PC-3 (cell line): ENCODE measurements at regions not wholly inside any gene's neighbourhood (a gene's known extent, or its start where the extent isn't known, plus 50 kb on each side); places are given as distances from the start of the nearest gene placed in this dataset.

Experiments
- ATAC-seq: fragments of 200-7000 bp; cut with Tn5 transposase; 2 replicates; pipeline ENCODE4 v1.9.1; 2020; ENCODE audit warnings: mild to moderate bottlenecking, moderate library complexity
- BruUV-seq: library from RNA; stranded (reverse); fragments of 400-500 nt; replicated peaks from 2 replicates; lab custom pipeline; 2021; lab: Mats Ljungman, UMichigan
- CTCF ChIA-PET: fragments of 300-600 bp; sonication (Branson Sonifier 250); formaldehyde crosslinking; loops from one replicate; lab custom pipeline; 2022; ENCODE audit warnings: antibody characterized with exemption; lab: Charles Lee
- POLR2A ChIA-PET: fragments of 300-600 bp; sonication (Branson Sonifier 250); formaldehyde crosslinking; loops from one replicate; lab custom pipeline; 2022; ENCODE audit warnings: antibody characterized with exemption; ENCODE audit not compliant: unreplicated experiment; lab: Charles Lee
- DNase-seq: peaks from one replicate; pipeline ENCODE4 v3.0.0-alpha.2; 2015
- H2AFZ ChIP-seq: fragments of 300-600 bp; sonication (generic); 2 replicates; pipeline ENCODE4 v1.6.0; 2016; ENCODE audit warnings: antibody characterized with exemption, low read length
- H3F3A ChIP-seq: fragments of 300-600 bp; sonication (generic); one replicate; pipeline ENCODE4 v1.6.0; 2017; ENCODE audit warnings: antibody characterized with exemption, low read length, control low read depth, mild to moderate bottlenecking; ENCODE audit not compliant: unreplicated experiment
- H3K27ac ChIP-seq: fragments of 300-600 bp; sonication (generic); 2 replicates; pipeline ENCODE4 v1.5.1; 2016; ENCODE audit warnings: mild to moderate bottlenecking, low read length
- H3K27me3 ChIP-seq: fragments of 300-600 bp; sonication (generic); 2 replicates; pipeline ENCODE4 v1.6.1; 2016; ENCODE audit warnings: low read length, mixed read lengths
- H3K36me3 ChIP-seq: fragments of 300-600 bp; sonication (generic); 2 replicates; pipeline ENCODE4 v1.6.1; 2016; ENCODE audit warnings: low read depth, mixed run types, low read length, mixed read lengths
- H3K4me1 ChIP-seq: fragments of 300-600 bp; sonication (generic); 2 replicates; pipeline ENCODE4 v1.5.1; 2016; ENCODE audit warnings: low read length; ENCODE audit not compliant: insufficient read depth
- H3K4me2 ChIP-seq: fragments of 300-600 bp; sonication (generic); 2 replicates; pipeline ENCODE4 v1.6.0; 2016; ENCODE audit warnings: low read length
- H3K4me3 ChIP-seq: fragments of 300-600 bp; sonication (generic); 2 replicates; pipeline ENCODE4 v1.5.1; 2016; ENCODE audit warnings: mild to moderate bottlenecking, low read length, mixed read lengths
- H3K79me2 ChIP-seq: fragments of 300-600 bp; sonication (generic); 2 replicates; pipeline ENCODE4 v1.6.1; 2017; ENCODE audit warnings: low read length, mixed read lengths
- H3K9ac ChIP-seq: fragments of 300-600 bp; sonication (generic); 2 replicates; pipeline ENCODE4 v1.6.0; 2016; ENCODE audit warnings: mild to moderate bottlenecking, low read length
- H3K9me2 ChIP-seq: fragments of 300-600 bp; sonication (generic); replicated peaks from 2 replicates; pipeline ENCODE4 v1.6.1; 2016; ENCODE audit warnings: mixed run types, low read length, mixed read lengths
- H3K9me3 ChIP-seq: fragments of 300-600 bp; sonication (generic); 2 replicates; pipeline ENCODE4 v1.6.1; 2016; ENCODE audit warnings: low read length, mixed read lengths
- H4K20me1 ChIP-seq: fragments of 300-600 bp; sonication (generic); 2 replicates; pipeline ENCODE4 v1.6.1; 2016; ENCODE audit warnings: low read length, mixed read lengths
- EZH2 ChIP-seq: fragments of 300-600 bp; sonication (generic); IDR thresholded peaks from one replicate; pipeline ENCODE4 v1.6.1; 2017; ENCODE audit warnings: antibody characterized with exemption, mild to moderate bottlenecking, low read length; ENCODE audit not compliant: unreplicated experiment
- EZH2phosphoT487 ChIP-seq: fragments of 300-600 bp; sonication (generic); IDR thresholded peaks from 2 replicates; pipeline ENCODE4 v1.6.1; 2018; ENCODE audit warnings: mild to moderate bottlenecking, antibody characterized with exemption, low read length, borderline replicate concordance
- intact Hi-C: fragments of 100-400 bp; cut with micrococcal nuclease; formaldehyde crosslinking; loops from 2 replicates; pipeline ENCODE4 v1.9.0; 2023
- TF ChIP-seq, protein P1 (sequence below): fragments of 300-600 bp; sonication (generic); conservative IDR thresholded peaks from 2 replicates; pipeline ENCODE4 v1.5.1; 2017; ENCODE audit warnings: antibody characterized with exemption, low read depth, mild to moderate bottlenecking, low read length

DNA sequence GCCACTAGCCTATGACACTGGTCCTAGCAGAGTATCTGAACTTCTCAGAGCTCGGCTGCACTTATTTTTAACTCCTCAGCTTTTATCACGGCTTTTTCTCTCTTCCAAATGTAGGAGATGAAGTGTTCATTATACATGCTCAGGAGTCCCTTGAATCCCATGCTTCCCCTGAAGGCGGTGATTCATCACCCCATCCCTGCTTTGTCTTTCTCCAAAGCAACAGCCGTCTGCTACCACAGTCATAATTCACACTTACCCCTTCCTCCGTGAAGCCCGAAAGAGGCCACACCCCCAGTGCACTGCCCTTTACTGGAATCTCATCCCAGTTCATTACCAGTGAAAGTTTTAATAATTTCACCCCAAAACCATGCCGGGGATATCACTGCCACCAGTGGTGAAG, 301.5 kb upstream of the SHH start:
- intact Hi-C loops: no loop called here
- CTCF ChIA-PET: no interaction called here
- ATAC-seq (no peak; the same call in 1 of the 2 replicates), DNase-seq (peak; percentile 9)
- H2AFZ ChIP-seq: no peak overlapping the region
- H3K79me2 ChIP-seq: no peaks in the 10 kb centered on the region
- no peaks in the 10 kb centered on the region for H3K9me2 ChIP-seq
- POLR2A ChIA-PET: no interaction called here
- TF ChIP-seq EZH2phosphoT487 (no peak), EZH2 (no peak)
- TF ChIP-seq, protein P1, sequence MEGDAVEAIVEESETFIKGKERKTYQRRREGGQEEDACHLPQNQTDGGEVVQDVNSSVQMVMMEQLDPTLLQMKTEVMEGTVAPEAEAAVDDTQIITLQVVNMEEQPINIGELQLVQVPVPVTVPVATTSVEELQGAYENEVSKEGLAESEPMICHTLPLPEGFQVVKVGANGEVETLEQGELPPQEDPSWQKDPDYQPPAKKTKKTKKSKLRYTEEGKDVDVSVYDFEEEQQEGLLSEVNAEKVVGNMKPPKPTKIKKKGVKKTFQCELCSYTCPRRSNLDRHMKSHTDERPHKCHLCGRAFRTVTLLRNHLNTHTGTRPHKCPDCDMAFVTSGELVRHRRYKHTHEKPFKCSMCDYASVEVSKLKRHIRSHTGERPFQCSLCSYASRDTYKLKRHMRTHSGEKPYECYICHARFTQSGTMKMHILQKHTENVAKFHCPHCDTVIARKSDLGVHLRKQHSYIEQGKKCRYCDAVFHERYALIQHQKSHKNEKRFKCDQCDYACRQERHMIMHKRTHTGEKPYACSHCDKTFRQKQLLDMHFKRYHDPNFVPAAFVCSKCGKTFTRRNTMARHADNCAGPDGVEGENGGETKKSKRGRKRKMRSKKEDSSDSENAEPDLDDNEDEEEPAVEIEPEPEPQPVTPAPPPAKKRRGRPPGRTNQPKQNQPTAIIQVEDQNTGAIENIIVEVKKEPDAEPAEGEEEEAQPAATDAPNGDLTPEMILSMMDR: no peak
- peaks cover 20% of the 10 kb centered on the region; the same call in 1 of the 2 replicates for H3K27me3 ChIP-seq
- H3F3A ChIP-seq: no peaks in the 10 kb centered on the region
- H3K4me1 ChIP-seq: no peaks in the 10 kb centered on the region
- no peak overlapping the region for H3K27ac ChIP-seq
- H3K4me2 ChIP-seq: no peak overlapping the region
- H3K4me3 ChIP-seq: no peak overlapping the region
- H4K20me1 ChIP-seq: no peaks in the 10 kb centered on the region
- BruUV-seq: no TSS peak
- no peaks in the 10 kb centered on the region for H3K9me3 ChIP-seq
- H3K9ac ChIP-seq: no peak overlapping the region
- no peaks in the 10 kb centered on the region for H3K36me3 ChIP-seq

DNA sequence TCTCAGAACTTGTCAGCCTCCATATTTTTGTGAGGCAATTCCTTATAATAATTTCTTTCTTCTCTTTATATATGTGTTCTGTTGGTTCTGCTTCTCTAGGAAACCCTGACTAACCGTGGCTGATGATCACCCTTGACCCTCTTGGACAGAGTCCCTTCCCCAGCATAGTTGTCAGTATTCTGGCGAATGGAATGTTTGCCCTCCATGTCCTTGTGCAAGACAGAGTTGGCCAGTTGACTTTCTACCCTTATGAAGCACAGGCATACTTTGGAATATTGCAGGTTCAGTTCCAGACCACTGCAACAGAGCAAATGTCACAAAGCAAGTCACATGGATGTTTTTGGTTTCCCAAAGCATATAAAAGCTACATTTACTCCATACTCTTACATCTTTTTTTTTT, 297.7 kb upstream of the SHH start:
- no TSS peak for BruUV-seq
- POLR2A ChIA-PET: no interaction called here

DNA sequence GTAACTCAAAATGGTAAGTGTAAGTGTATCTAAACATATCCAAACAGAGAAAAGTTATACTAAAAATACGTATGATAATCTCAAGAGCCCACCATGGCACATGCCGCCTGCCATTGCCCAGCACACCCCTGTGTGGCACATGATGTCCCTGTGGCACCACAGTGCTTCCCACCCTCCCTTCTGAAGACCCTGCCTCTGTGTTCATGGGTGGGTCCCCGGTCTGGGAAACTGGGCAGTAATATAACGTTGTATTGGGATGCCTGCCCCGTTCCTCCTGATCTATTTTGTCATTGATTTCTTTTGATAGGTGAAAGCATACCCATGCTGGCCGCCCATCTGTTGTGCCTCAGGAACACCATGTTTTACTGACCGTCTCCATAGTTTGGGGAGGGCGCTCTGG, 296.8 kb upstream of the SHH start:
- Histone ChIP-seq H3K4me3 (no peak overlapping the region), H2AFZ (no peak overlapping the region), H3K27me3 (peaks cover 13% of the 10 kb centered on the region), H3K9me3 (no peaks in the 10 kb centered on the region), H3K79me2 (no peaks in the 10 kb centered on the region), H4K20me1 (no peaks in the 10 kb centered on the region), H3K36me3 (no peaks in the 10 kb centered on the region), H3K27ac (no peak overlapping the region), H3K9ac (no peak overlapping the region), H3F3A (no peaks in the 10 kb centered on the region), H3K9me2 (no peaks in the 10 kb centered on the region), H3K4me2 (no peak overlapping the region), H3K4me1 (no peaks in the 10 kb centered on the region)
- TF ChIP-seq, protein P1: no peak
- no peak for TF ChIP-seq EZH2phosphoT487
- TF ChIP-seq EZH2: no peak
- intact Hi-C loops: no loop called here
- no TSS peak for BruUV-seq
- CTCF ChIA-PET: no interaction called here
- DNase-seq (no peak), ATAC-seq (no peak)
- POLR2A ChIA-PET: no interaction called here

More for the DNA sequence above, 297.7 kb upstream of the SHH start:
- no peak overlapping the region for H3K4me2 ChIP-seq
- H3K4me1 ChIP-seq: no peaks in the 10 kb centered on the region
- H3K27me3 ChIP-seq: peaks cover 12% of the 10 kb centered on the region; the same call in 1 of the 2 replicates
- no peaks in the 10 kb centered on the region for H3K79me2 ChIP-seq
- DNase-seq (no peak), ATAC-seq (no peak)
- no peaks in the 10 kb centered on the region for H4K20me1 ChIP-seq
- no peak overlapping the region for H3K9ac ChIP-seq
- H3K36me3 ChIP-seq: no peaks in the 10 kb centered on the region
- H3F3A ChIP-seq: no peaks in the 10 kb centered on the region
- no peak overlapping the region for H2AFZ ChIP-seq
- TF ChIP-seq, protein P1: no peak
- TF ChIP-seq EZH2phosphoT487: no peak
- no peak for TF ChIP-seq EZH2
- no peaks in the 10 kb centered on the region for H3K9me2 ChIP-seq
- H3K4me3 ChIP-seq: no peak overlapping the region
- CTCF ChIA-PET: no interaction called here
- no peak overlapping the region for H3K27ac ChIP-seq
- intact Hi-C loops: no loop called here
- H3K9me3 ChIP-seq: no peaks in the 10 kb centered on the region
